Peyer's patch (tissue), 4 donors: ENCODE measurements at regions not wholly inside any gene's neighbourhood (a gene's known extent, or its start where the extent isn't known, plus 50 kb on each side); places are given as distances from the start of the nearest gene placed in this dataset.

ENCODE experiments used
- DNase-seq, 3 donors: peaks; one replicate each; pipeline ENCODE4 v3.0.0-alpha.2; 2017 to 2019
- H3K27ac ChIP-seq, 4 donors: fragments of 200-600 bp; sonication (generic); one replicate each; pipeline ENCODE4 v1.5.1; 2016 to 2019
- H3K27me3 ChIP-seq, 2 donors: fragments of 200-600 bp; sonication (generic); one replicate each; pipeline ENCODE4 v1.5.1; 2019
- H3K36me3 ChIP-seq, 3 donors: fragments of 200-600 bp; sonication (generic); one replicate each; pipeline ENCODE4 v1.5.1; 2016 to 2019
- H3K4me1 ChIP-seq, 4 donors: fragments of 200-600 bp; sonication (generic); one replicate each; pipeline ENCODE4 v1.5.1; 2016 to 2019
- H3K4me3 ChIP-seq, 4 donors: fragments of 200-600 bp; sonication (generic); 1 replicate in 3 of 4; 2 replicates in 1 of 4; pipeline ENCODE4 v1.5.1; 2016 to 2019; ENCODE audit warnings: mild to moderate bottlenecking in 1 of 4
- H3K9me3 ChIP-seq, 4 donors: fragments of 200-600 bp; sonication (generic); one replicate each; pipeline ENCODE4 v1.5.1; 2016 to 2019; ENCODE audit warnings: mild to moderate bottlenecking in 1 of 4
- CTCF ChIP-seq, 6 experiments: fragments of 450-650 bp in 4 of 6; fragments of 200-600 bp in 2 of 6; sonication (generic) in 1 of 6; IDR thresholded peaks; one replicate each; pipeline ENCODE4 v1.5.1; 2017 to 2019; ENCODE audit warnings: antibody characterized with exemption in 6 of 6, mild to moderate bottlenecking in 3 of 6, moderate library complexity in 1 of 6
- POLR2A ChIP-seq, 2 donors: fragments of 450-650 bp; IDR thresholded peaks; one replicate each; pipeline ENCODE4 v1.5.1; 2017; ENCODE audit warnings: antibody characterized with exemption in 2 of 2, mild to moderate bottlenecking in 2 of 2, moderate library complexity in 2 of 2

DNA sequence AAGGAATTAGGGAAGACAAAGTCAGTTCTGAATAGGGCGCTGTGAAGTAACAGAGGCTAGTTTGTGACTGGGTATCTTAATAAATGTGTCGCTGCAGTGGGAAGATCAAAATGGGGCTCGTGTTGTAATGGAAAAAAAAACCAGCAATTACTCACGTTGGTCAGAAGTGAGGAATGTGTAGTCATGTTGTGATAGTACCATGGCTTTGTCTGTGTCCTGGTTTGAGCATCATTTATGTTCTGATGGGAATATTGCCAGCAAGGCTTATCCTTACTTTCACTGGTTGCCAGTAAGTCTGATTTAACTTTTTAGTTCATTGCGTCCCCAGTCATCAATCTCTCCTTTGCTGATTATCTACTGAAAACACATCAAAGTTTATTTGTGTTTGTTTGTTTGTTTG is 467.6 kb downstream of the NYAP2 start:
- Histone ChIP-seq H3K27me3 (no peaks in the 10 kb centered on the region), H3K4me3 (no peak overlapping the region), H3K36me3 (no peaks in the 10 kb centered on the region), H3K27ac (no peak overlapping the region), H3K9me3 (no peaks in the 10 kb centered on the region), H3K4me1 (no peaks in the 10 kb centered on the region)
- DNase-seq: no peak
- no peak for TF ChIP-seq CTCF (IDR thresholded peaks at IDR 0.05)
- no peak for TF ChIP-seq POLR2A (IDR thresholded peaks at IDR 0.05)

- H3K4me1 ChIP-seq: no peaks in the 10 kb centered on the region
- no peak overlapping the region for H3K4me3 ChIP-seq
- H3K27me3 ChIP-seq: no peaks in the 10 kb centered on the region
- TF ChIP-seq POLR2A (IDR thresholded peaks at IDR 0.05) (no peak), CTCF (IDR thresholded peaks at IDR 0.05) (no peak)
- no peaks in the 10 kb centered on the region for H3K9me3 ChIP-seq
- DNase-seq: no peak
- H3K27ac ChIP-seq: no peak overlapping the region
- H3K36me3 ChIP-seq: no peaks in the 10 kb centered on the region
Measured at GRCh38 chr2:225865468-225865867, 466.0 kb downstream of the NYAP2 start.

DNA sequence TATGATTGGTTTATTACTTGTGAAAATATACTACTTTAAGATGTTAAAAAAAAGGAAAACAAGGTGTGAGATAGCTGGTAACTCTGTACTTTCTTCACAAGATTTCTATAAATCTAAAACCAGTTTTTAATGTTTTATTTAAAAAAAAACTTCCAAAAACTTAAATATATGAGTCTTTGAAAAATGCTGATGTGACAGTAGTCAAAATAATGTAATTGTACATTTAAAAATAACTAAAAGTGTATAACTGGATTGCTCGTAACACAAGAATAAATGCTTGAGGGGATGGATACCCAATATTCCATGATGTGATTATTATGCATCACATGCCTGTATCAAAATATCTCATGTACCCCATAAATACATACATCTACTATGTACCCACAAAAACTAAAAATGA is 464.9 kb downstream of the NYAP2 start:
- no peaks in the 10 kb centered on the region for H3K9me3 ChIP-seq
- TF ChIP-seq POLR2A (IDR thresholded peaks at IDR 0.05): no peak
- TF ChIP-seq CTCF (IDR thresholded peaks at IDR 0.05): no peak
- no peak overlapping the region for H3K4me3 ChIP-seq
- no peaks in the 10 kb centered on the region for H3K4me1 ChIP-seq
- H3K27ac ChIP-seq: no peak overlapping the region
- H3K27me3 ChIP-seq: no peaks in the 10 kb centered on the region
- no peaks in the 10 kb centered on the region for H3K36me3 ChIP-seq
- DNase-seq: no peak

DNA sequence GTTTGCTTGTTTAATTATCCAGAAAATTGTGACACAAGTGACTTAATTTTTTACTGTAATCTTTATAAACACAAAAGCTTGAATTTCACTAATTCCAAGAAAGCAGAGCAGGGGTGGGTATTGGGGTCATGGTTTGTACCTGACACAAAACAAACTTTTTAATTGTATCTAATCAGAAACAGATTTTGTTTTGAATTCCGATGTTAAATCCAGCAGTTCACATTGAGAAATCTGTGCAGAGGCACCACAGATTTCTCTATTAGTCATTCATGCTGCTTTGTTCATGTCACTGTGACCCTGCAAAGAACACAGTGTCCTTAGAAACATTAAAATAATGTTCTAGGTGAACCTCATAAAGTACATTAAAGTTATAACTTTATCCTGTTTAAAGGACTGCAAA is 443.4 kb downstream of the NYAP2 start:
- DNase-seq: no peak
- H3K27ac ChIP-seq: no peak overlapping the region
- H3K4me1 ChIP-seq: no peaks in the 10 kb centered on the region

GRCh38 chr2:225841314-225841713 is 441.8 kb downstream of the NYAP2 start:
- TF ChIP-seq POLR2A (IDR thresholded peaks at IDR 0.05): no peak
- TF ChIP-seq CTCF (IDR thresholded peaks at IDR 0.05): no peak
- Histone ChIP-seq H3K9me3 (no peaks in the 10 kb centered on the region), H3K4me3 (no peak overlapping the region), H3K27ac (no peak overlapping the region), H3K36me3 (no peaks in the 10 kb centered on the region), H3K4me1 (no peaks in the 10 kb centered on the region), H3K27me3 (no peaks in the 10 kb centered on the region)
- no peak for DNase-seq

More for the DNA sequence above, 443.4 kb downstream of the NYAP2 start:
- no peaks in the 10 kb centered on the region for H3K27me3 ChIP-seq
- H3K36me3 ChIP-seq: no peaks in the 10 kb centered on the region
- no peaks in the 10 kb centered on the region for H3K9me3 ChIP-seq
- no peak overlapping the region for H3K4me3 ChIP-seq
- TF ChIP-seq CTCF (IDR thresholded peaks at IDR 0.05) (no peak), POLR2A (IDR thresholded peaks at IDR 0.05) (no peak)

DNA sequence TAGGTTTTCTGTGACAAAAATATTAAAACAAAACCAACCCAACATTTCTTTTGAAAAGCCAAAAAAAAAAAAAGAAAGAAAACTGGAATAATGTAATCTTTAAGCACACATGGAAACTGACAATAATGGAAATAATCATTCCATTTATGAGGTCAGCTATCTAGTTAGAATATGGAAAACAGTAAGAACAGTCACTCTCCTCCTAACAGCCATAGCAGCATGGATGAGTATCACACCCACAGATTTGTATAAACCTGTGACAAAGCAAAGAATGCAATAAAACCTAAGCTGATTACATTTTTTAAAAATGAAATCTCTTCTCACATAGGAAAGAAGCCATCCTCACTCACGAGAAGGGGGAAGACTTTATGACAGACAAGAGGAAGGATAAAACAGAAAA is 437.8 kb downstream of the NYAP2 start:
- Histone ChIP-seq H3K27ac (no peak overlapping the region), H3K4me3 (no peak overlapping the region), H3K36me3 (no peaks in the 10 kb centered on the region), H3K27me3 (no peaks in the 10 kb centered on the region), H3K9me3 (no peaks in the 10 kb centered on the region), H3K4me1 (no peaks in the 10 kb centered on the region)
- TF ChIP-seq POLR2A (IDR thresholded peaks at IDR 0.05) (no peak), CTCF (IDR thresholded peaks at IDR 0.05) (no peak)
- DNase-seq: no peak
